SK-N-SH (cell line): ENCODE measurements at regions not wholly inside any gene's neighbourhood (a gene's known extent, or its start where the extent isn't known, plus 50 kb on each side); places are given as distances from the start of the nearest gene placed in this dataset.

Experiments used
- CTCF ChIA-PET: fragments of 300-600, 350-600 bp; formaldehyde crosslinking; extraction: SDS; loops from one replicate; lab custom pipeline; 2021; lab: Yijun Ruan, JAX
- POLR2A ChIA-PET: fragments of 350-600 bp; sonication (Branson Sonifier 250); formaldehyde crosslinking; extraction: SDS; loops from one replicate; lab custom pipeline; 2020; ENCODE audit warnings: antibody characterized with exemption, inconsistent platforms; lab: Yijun Ruan, JAX
- DNase-seq: peaks from one replicate; pipeline ENCODE4 v3.0.0; 2012
- H2AFZ ChIP-seq: fragments of 200-600 bp; sonication (generic); 2 replicates; pipeline ENCODE4 v1.8.1; 2016; ENCODE audit warnings: antibody characterized with exemption, mild to moderate bottlenecking, low read depth
- H3F3A ChIP-seq: fragments of 200-600 bp; sonication (generic); replicated peaks from 2 replicates; pipeline ENCODE3; 2016; ENCODE audit warnings: antibody characterized with exemption, mild to moderate bottlenecking; ENCODE audit not compliant: insufficient read depth
- H3K27ac ChIP-seq, 2 experiments: fragments of 200-500 bp in 1 of 2; fragments of 200-600 bp in 1 of 2; sonication (Bioruptor generic) in 1 of 2; sonication (generic), shearing (Covaris generic) in 1 of 2; 2 replicates each; pipeline versions ENCODE4 v1.5.1 to v1.6.1; 2014 to 2016; ENCODE audit warnings: low read depth in 2 of 2, inconsistent platforms in 1 of 2, low read length in 1 of 2, mild to moderate bottlenecking in 1 of 2, mixed read lengths in 1 of 2
- H3K27me3 ChIP-seq: fragments of 200-600 bp; sonication (generic), shearing (Covaris generic); 2 replicates; pipeline ENCODE4 v1.6.1; 2016; ENCODE audit warnings: mixed run types; ENCODE audit not compliant: insufficient read depth
- H3K36me3 ChIP-seq, 2 experiments: fragments of 200-500 bp in 1 of 2; fragments of 200-600 bp in 1 of 2; sonication (Bioruptor generic) in 1 of 2; sonication (generic) in 1 of 2; replicated peaks in 1 of 2; 2 replicates each; pipeline versions ENCODE3 to v1.5.1; 2014 to 2016; ENCODE audit warnings: low read length in 1 of 2, mild to moderate bottlenecking in 1 of 2; ENCODE audit not compliant: insufficient read depth in 2 of 2, control insufficient read depth in 1 of 2
- H3K4me1 ChIP-seq, 2 experiments: fragments of 200-500 bp in 1 of 2; fragments of 200-600 bp in 1 of 2; sonication (Bioruptor generic) in 1 of 2; sonication (generic), shearing (Covaris generic) in 1 of 2; 2 replicates each; pipeline versions ENCODE4 v1.5.1 to v1.6.1; 2014 to 2016; ENCODE audit warnings: low read depth in 1 of 2, low read length in 1 of 2, mixed run types in 1 of 2; ENCODE audit not compliant: insufficient read depth in 2 of 2, control insufficient read depth in 1 of 2
- H3K4me2 ChIP-seq: fragments of 200-600 bp; sonication (generic), shearing (Covaris generic); 2 replicates; pipeline ENCODE4 v1.6.1; 2017; ENCODE audit warnings: mixed run types
- H3K4me3 ChIP-seq, 2 experiments: fragments of 200-500 bp in 1 of 2; fragments of 200-600 bp in 1 of 2; sonication (Bioruptor generic) in 1 of 2; sonication (generic), shearing (Covaris generic) in 1 of 2; 2 replicates each; pipeline versions ENCODE4 v1.5.1 to v1.8.1; 2014 to 2016; ENCODE audit warnings: low read depth in 2 of 2, inconsistent platforms in 1 of 2, low read length in 1 of 2, mild to moderate bottlenecking in 1 of 2, mixed read lengths in 1 of 2, moderate library complexity in 1 of 2
- H3K79me2 ChIP-seq: fragments of 200-600 bp; sonication (generic); 2 replicates; pipeline ENCODE4 v1.8.1; 2017; ENCODE audit warnings: mild to moderate bottlenecking; ENCODE audit not compliant: insufficient read depth
- H3K9ac ChIP-seq: fragments of 200-600 bp; sonication (generic); 2 replicates; pipeline ENCODE4 v1.6.1; 2017; ENCODE audit warnings: mixed run types
- H3K9me2 ChIP-seq: fragments of 200-600 bp; sonication (generic); 2 replicates; pipeline ENCODE4 v1.6.1; 2017; ENCODE audit warnings: mixed run types
- H3K9me3 ChIP-seq: fragments of 200-600 bp; sonication (generic); 2 replicates; pipeline ENCODE4 v1.6.1; 2017; ENCODE audit warnings: mixed run types, mild to moderate bottlenecking, moderate library complexity
- H4K20me1 ChIP-seq: fragments of 200-600 bp; sonication (generic); 2 replicates; pipeline ENCODE4 v1.6.1; 2017; ENCODE audit warnings: mild to moderate bottlenecking, mixed run types; ENCODE audit not compliant: insufficient read depth
- CHD2 ChIP-seq: fragments of 150-350 bp; IDR thresholded peaks from 2 replicates; pipeline ENCODE4 v1.6.1; 2018; ENCODE audit warnings: low read length; ENCODE audit not compliant: partially characterized antibody
- ELF1 ChIP-seq: IDR thresholded peaks from 2 replicates; pipeline ENCODE4 v1.4.0; 2012
- EP300 ChIP-seq, 2 experiments: IDR thresholded peaks; 2 replicates each; pipeline versions ENCODE4 v1.4.0 to v1.6.1; 2012; ENCODE audit warnings: borderline replicate concordance in 1 of 2, low read depth in 1 of 2, low read length in 1 of 2
- EZH2phosphoT487 ChIP-seq: fragments of 200-600 bp; sonication (generic); IDR thresholded peaks from 2 replicates; pipeline ENCODE4 v1.6.1; 2017; ENCODE audit warnings: low read depth, mixed run types, mild to moderate bottlenecking, antibody characterized with exemption, moderate library complexity, borderline replicate concordance
- FOSL2 ChIP-seq: IDR thresholded peaks from 2 replicates; pipeline ENCODE4 v1.4.0; 2012; ENCODE audit warnings: low read depth, mild to moderate bottlenecking, moderate library complexity, borderline replicate concordance
- FOXJ3 ChIP-seq: sonication (generic); formaldehyde crosslinking; IDR thresholded peaks from 2 replicates; pipeline ENCODE4 v1.5.1; 2020; ENCODE audit warnings: mild to moderate bottlenecking, missing genetic modification reagents
- GABPA ChIP-seq: IDR thresholded peaks from 2 replicates; pipeline ENCODE4 v1.4.0; 2012; ENCODE audit warnings: low read depth, mild to moderate bottlenecking
- GATA2 ChIP-seq: sonication (generic); formaldehyde crosslinking; IDR thresholded peaks from 2 replicates; pipeline ENCODE4 v1.5.0; 2020; ENCODE audit warnings: mild to moderate bottlenecking, missing genetic modification reagents
- MEF2A ChIP-seq: IDR thresholded peaks from 2 replicates; pipeline ENCODE4 v1.4.0; 2012; ENCODE audit warnings: low read depth, borderline replicate concordance
- NFIC ChIP-seq: IDR thresholded peaks from 2 replicates; pipeline ENCODE4 v1.4.0; 2012; ENCODE audit warnings: borderline replicate concordance
- NRF1 ChIP-seq: IDR thresholded peaks from 2 replicates; pipeline ENCODE4 v1.6.1; 2012; ENCODE audit warnings: low read depth, mild to moderate bottlenecking, low read length
- RAD21 ChIP-seq: IDR thresholded peaks from 2 replicates; pipeline ENCODE4 v1.6.1; 2012; ENCODE audit warnings: mild to moderate bottlenecking, low read length
- RCOR1 ChIP-seq: fragments of 150-350 bp; IDR thresholded peaks from 2 replicates; pipeline ENCODE4 v1.6.1; 2017; ENCODE audit warnings: antibody characterized with exemption, low read length
- RFX5 ChIP-seq: IDR thresholded peaks from 2 replicates; pipeline ENCODE4 v1.6.1; 2012; ENCODE audit warnings: mild to moderate bottlenecking, improper control_type of control experiment, low read length
- TAF1 ChIP-seq: IDR thresholded peaks from 2 replicates; pipeline ENCODE4 v1.6.1; 2012; ENCODE audit warnings: low read depth, mild to moderate bottlenecking, low read length, moderate library complexity, borderline replicate concordance
- TCF12 ChIP-seq: IDR thresholded peaks from 2 replicates; pipeline ENCODE4 v1.4.0; 2012
- TEAD4 ChIP-seq: IDR thresholded peaks from 2 replicates; pipeline ENCODE4 v1.4.0; 2012; ENCODE audit warnings: mild to moderate bottlenecking, borderline replicate concordance; ENCODE audit not compliant: insufficient read depth
- YY1 ChIP-seq: IDR thresholded peaks from 2 replicates; pipeline ENCODE4 v1.4.0; 2012; ENCODE audit warnings: low read depth, mild to moderate bottlenecking
- WGBS: methylation state at CpG from one replicate; pipeline ENCODE4 v1.1.6; 2017; ENCODE audit warnings: low lambda C conversion rate; 5-methylcytosine and 5-hydroxymethylcytosine counted together
- TF ChIP-seq, protein P1 (sequence below): IDR thresholded peaks from 2 replicates; pipeline ENCODE4; 2012
- TF ChIP-seq, protein P2 (sequence below): IDR thresholded peaks from 2 replicates; pipeline ENCODE4 v1.4.0; 2012; ENCODE audit warnings: low read depth
- TF ChIP-seq, protein P3 (sequence below): fragments of 200-600 bp; sonication (generic); IDR thresholded peaks from 2 replicates; pipeline ENCODE4 v1.6.1; 2017; ENCODE audit warnings: antibody characterized with exemption, mild to moderate bottlenecking, moderate library complexity

DNA sequence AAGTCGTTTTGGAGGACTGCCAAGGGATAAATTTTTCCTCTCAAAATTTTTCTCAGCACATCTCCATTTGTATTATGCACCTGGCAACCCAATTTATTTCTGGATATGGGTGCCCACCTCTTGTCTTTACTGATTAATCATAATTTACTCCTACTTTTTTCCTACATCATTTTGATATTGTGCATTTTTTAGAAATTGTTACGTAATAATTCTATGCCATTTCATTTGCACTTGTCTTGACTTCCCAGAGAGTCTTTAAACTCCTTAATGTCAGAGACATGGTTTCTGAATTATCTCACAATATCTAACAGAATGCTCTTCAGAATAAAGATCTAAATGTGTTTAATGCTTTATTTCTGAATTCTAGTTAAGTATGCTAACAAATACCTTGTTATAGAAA, 113.1 kb downstream of the TMTC3 start:
- Histone ChIP-seq H3K9ac (no peak overlapping the region), H3K9me2 (no peaks in the 10 kb centered on the region), H3K36me3 (no peaks in the 10 kb centered on the region), H3K4me1 (peaks cover 0 to 5% of the 10 kb centered on the region in 2 experiments; a peak in 2 of 4 replicates), H3K4me2 (no peak overlapping the region), H3K4me3 (no peak overlapping the region), H3K9me3 (no peaks in the 10 kb centered on the region; the same call in 1 of the 2 replicates), H3K27me3 (no peaks in the 10 kb centered on the region), H3K79me2 (no peaks in the 10 kb centered on the region), H3F3A (peaks cover 5% of the 10 kb centered on the region), H2AFZ (no peak overlapping the region), H3K27ac (no peak overlapping the region), H4K20me1 (no peaks in the 10 kb centered on the region)
- ChIA-PET CTCF (no interaction called here), POLR2A (no interaction called here)
- no peak for TF ChIP-seq NRF1
- TF ChIP-seq GABPA: no peak
- TF ChIP-seq MEF2A: no peak
- TF ChIP-seq FOSL2: no peak
- TF ChIP-seq, protein P1, sequence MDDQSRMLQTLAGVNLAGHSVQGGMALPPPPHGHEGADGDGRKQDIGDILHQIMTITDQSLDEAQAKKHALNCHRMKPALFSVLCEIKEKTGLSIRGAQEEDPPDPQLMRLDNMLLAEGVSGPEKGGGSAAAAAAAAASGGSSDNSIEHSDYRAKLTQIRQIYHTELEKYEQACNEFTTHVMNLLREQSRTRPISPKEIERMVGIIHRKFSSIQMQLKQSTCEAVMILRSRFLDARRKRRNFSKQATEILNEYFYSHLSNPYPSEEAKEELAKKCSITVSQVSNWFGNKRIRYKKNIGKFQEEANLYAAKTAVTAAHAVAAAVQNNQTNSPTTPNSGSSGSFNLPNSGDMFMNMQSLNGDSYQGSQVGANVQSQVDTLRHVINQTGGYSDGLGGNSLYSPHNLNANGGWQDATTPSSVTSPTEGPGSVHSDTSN: no peak
- TF ChIP-seq CHD2: no peak
- TF ChIP-seq GATA2 (CRISPR knock-in tag): no peak
- TF ChIP-seq FOXJ3: no peak
- no peak for TF ChIP-seq TCF12
- no peak for TF ChIP-seq RFX5
- TF ChIP-seq, protein P2, sequence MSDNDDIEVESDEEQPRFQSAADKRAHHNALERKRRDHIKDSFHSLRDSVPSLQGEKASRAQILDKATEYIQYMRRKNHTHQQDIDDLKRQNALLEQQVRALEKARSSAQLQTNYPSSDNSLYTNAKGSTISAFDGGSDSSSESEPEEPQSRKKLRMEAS: no peak
- TF ChIP-seq, protein P3, sequence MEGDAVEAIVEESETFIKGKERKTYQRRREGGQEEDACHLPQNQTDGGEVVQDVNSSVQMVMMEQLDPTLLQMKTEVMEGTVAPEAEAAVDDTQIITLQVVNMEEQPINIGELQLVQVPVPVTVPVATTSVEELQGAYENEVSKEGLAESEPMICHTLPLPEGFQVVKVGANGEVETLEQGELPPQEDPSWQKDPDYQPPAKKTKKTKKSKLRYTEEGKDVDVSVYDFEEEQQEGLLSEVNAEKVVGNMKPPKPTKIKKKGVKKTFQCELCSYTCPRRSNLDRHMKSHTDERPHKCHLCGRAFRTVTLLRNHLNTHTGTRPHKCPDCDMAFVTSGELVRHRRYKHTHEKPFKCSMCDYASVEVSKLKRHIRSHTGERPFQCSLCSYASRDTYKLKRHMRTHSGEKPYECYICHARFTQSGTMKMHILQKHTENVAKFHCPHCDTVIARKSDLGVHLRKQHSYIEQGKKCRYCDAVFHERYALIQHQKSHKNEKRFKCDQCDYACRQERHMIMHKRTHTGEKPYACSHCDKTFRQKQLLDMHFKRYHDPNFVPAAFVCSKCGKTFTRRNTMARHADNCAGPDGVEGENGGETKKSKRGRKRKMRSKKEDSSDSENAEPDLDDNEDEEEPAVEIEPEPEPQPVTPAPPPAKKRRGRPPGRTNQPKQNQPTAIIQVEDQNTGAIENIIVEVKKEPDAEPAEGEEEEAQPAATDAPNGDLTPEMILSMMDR: no peak
- no peak for TF ChIP-seq RCOR1
- no peak for TF ChIP-seq TAF1
- TF ChIP-seq YY1: no peak
- no peak for TF ChIP-seq EZH2phosphoT487
- no peak for DNase-seq
- 67% methylated on average over 2 of the region's 2 CpGs for WGBS

DNA sequence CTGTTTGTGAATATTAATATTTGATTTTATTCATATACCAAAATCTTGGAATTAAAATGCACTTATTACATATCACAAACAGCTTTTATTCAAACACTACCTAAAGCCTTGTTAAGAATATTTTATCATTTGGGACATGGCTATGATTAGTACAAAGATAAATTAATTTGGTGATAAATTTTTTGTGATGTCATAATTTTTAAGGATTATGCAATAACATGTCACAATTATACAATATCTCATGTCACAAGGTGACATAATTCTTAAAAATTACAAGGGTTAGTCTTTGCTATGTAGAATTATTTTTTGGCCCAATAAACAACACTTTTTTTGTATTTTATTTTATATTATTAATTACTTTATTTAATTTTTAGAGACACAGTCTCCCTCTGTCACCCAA, 113.7 kb downstream of the TMTC3 start:
- Histone ChIP-seq H3K27me3 (no peaks in the 10 kb centered on the region), H3K4me2 (no peak overlapping the region), H3K4me1 (peaks cover 0 to 5% of the 10 kb centered on the region in 2 experiments; a peak in 2 of 4 replicates), H3K9me2 (no peaks in the 10 kb centered on the region), H3K9me3 (no peaks in the 10 kb centered on the region; the same call in 1 of the 2 replicates), H3K79me2 (no peaks in the 10 kb centered on the region), H3K27ac (no peak overlapping the region), H2AFZ (no peak overlapping the region), H4K20me1 (no peaks in the 10 kb centered on the region), H3F3A (peaks cover 5% of the 10 kb centered on the region), H3K36me3 (no peaks in the 10 kb centered on the region), H3K4me3 (no peak overlapping the region), H3K9ac (no peak overlapping the region)
- ChIA-PET CTCF (no interaction called here), POLR2A (no interaction called here)
- no peak for DNase-seq
- no peak for TF ChIP-seq RAD21
- TF ChIP-seq RCOR1: no peak
- TF ChIP-seq ELF1: no peak
- no peak for TF ChIP-seq TEAD4
- TF ChIP-seq NFIC: no peak
- TF ChIP-seq EP300 (IDR thresholded peaks at IDR 0.05; ENCODE audit: borderline replicate concordance in 1 of 2, low read depth in 1 of 2, low read length in 1 of 2): no peak
